A549 (cell line): ENCODE measurements at regions not wholly inside any gene's neighbourhood (a gene's known extent, or its start where the extent isn't known, plus 50 kb on each side); places are given as distances from the start of the nearest gene placed in this dataset.

Source experiments
- ATAC-seq, 2 experiments: fragments of 200-7000 bp in 1 of 2; fragments of >200 bp in 1 of 2; cut with Nextera tagmentation in 1 of 2; cut with Tn5 transposase in 1 of 2; 3 replicates each; pipeline versions ENCODE4 v1.8.0 to v1.9.1; 2018 to 2020; ENCODE audit warnings: mild to moderate bottlenecking in 1 of 2, moderate library complexity in 1 of 2
- CTCF ChIA-PET: fragments of 300-600 bp; sonication (Branson Sonifier 250); formaldehyde crosslinking; extraction: SDS; loops from one replicate; lab custom pipeline; 2021; ENCODE audit warnings: antibody characterized with exemption, inconsistent platforms; lab: Yijun Ruan, JAX
- POLR2A ChIA-PET: fragments of 350-600 bp; formaldehyde crosslinking; extraction: SDS; loops from one replicate; lab custom pipeline; 2021; ENCODE audit warnings: antibody characterized with exemption, inconsistent platforms; lab: Yijun Ruan, JAX
- DNase-seq, 2 experiments: peaks; one replicate each; pipeline versions ENCODE4 v3.0.0 to v3.0.0-alpha.2; 2011 to 2016; ENCODE audit warnings: low read depth in 1 of 2, low spot score in 1 of 2
- FAIRE-seq: peaks from 2 replicates; lab custom pipeline; 2011; peaks lifted over from hg19 to GRCh38; lab: Jason Lieb, UNC
- H3K27ac ChIP-seq, 2 experiments: fragments of >200 bp; sonication (Bioruptor Twin); formaldehyde crosslinking; 3 replicates each; pipeline ENCODE4 v1.5.1; 2016 to 2017
- H3K4me1 ChIP-seq: fragments of >200 bp; sonication (Bioruptor Twin); formaldehyde crosslinking; 3 replicates; pipeline ENCODE4 v1.6.1; 2016
- H3K4me2 ChIP-seq: fragments of >200 bp; sonication (Bioruptor Twin); formaldehyde crosslinking; 3 replicates; pipeline ENCODE4 v1.6.1; 2016
- H3K4me3 ChIP-seq: fragments of >200 bp; sonication (Bioruptor Twin); formaldehyde crosslinking; 3 replicates; pipeline ENCODE4 v1.5.1; 2016
- H3K9me3 ChIP-seq: fragments of >200 bp; sonication (Bioruptor Twin); formaldehyde crosslinking; 3 replicates; pipeline ENCODE4 v1.6.1; 2016
- ATOH8 ChIP-seq: fragments of 250-450 bp; sonication (Bioruptor Pico); IDR thresholded peaks from 2 replicates; pipeline ENCODE4 v1.5.0; 2020; ENCODE audit warnings: low read depth, mild to moderate bottlenecking, moderate library complexity
- BHLHE40 ChIP-seq: IDR thresholded peaks from 2 replicates; pipeline ENCODE4 v1.6.1; 2012; ENCODE audit warnings: low read depth, low read length, inconsistent platforms
- CHD4 ChIP-seq: fragments of 200-600 bp; sonication (generic); IDR thresholded peaks from 2 replicates; pipeline ENCODE4 v1.6.1; 2016; ENCODE audit warnings: antibody characterized with exemption, mild to moderate bottlenecking, borderline replicate concordance
- EHF ChIP-seq: fragments of 250-450 bp; sonication (Bioruptor Pico); IDR thresholded peaks from 2 replicates; pipeline ENCODE4 v1.5.0; 2020; ENCODE audit warnings: mild to moderate bottlenecking
- EHMT2 ChIP-seq: fragments of 200-600 bp; sonication (generic); IDR thresholded peaks from 2 replicates; pipeline ENCODE4 v1.6.1; 2016; ENCODE audit warnings: antibody characterized with exemption, low read depth, mild to moderate bottlenecking, moderate library complexity
- ELK1 ChIP-seq: fragments of 150-350 bp; IDR thresholded peaks from 2 replicates; pipeline ENCODE4 v1.6.1; 2014; ENCODE audit warnings: low read depth, mild to moderate bottlenecking, low read length
- FOSL2 ChIP-seq, 2 experiments: fragments of 450-650 bp in 1 of 2; fragments of >200 bp in 1 of 2; sonication (Bioruptor Twin) in 1 of 2; formaldehyde crosslinking; IDR thresholded peaks; 2 replicates each; pipeline versions ENCODE4 v1.5.0 to v1.6.1; 2016 to 2020; ENCODE audit warnings: mild to moderate bottlenecking in 1 of 2, moderate library complexity in 1 of 2
- HDAC2 ChIP-seq: fragments of 200-600 bp; sonication (generic); IDR thresholded peaks from 2 replicates; pipeline ENCODE4 v1.6.1; 2016
- HOXB5 ChIP-seq: fragments of 250-450 bp; sonication (Bioruptor Pico); IDR thresholded peaks from 2 replicates; pipeline ENCODE4 v1.5.0; 2020; ENCODE audit warnings: mild to moderate bottlenecking, moderate library complexity
- JUN ChIP-seq, 2 experiments: fragments of >200 bp; sonication (Bioruptor Twin); formaldehyde crosslinking; IDR thresholded peaks; 2 replicates in 1 of 2; 3 replicates in 1 of 2; pipeline ENCODE4 v1.6.1; 2016 to 2017
- JUNB ChIP-seq: fragments of >200 bp; sonication (Bioruptor Twin); formaldehyde crosslinking; IDR thresholded peaks from 2 replicates; pipeline ENCODE4 v1.6.1; 2016
- KDM5A ChIP-seq: fragments of 200-600 bp; sonication (generic); IDR thresholded peaks from 2 replicates; pipeline ENCODE4 v1.6.1; 2016; ENCODE audit warnings: antibody characterized with exemption, mild to moderate bottlenecking
- MAFK ChIP-seq: fragments of 450-650 bp; IDR thresholded peaks from 2 replicates; pipeline ENCODE4 v1.6.1; 2014; ENCODE audit not compliant: partially characterized antibody
- MAZ ChIP-seq: fragments of 150-350 bp; IDR thresholded peaks from 2 replicates; pipeline ENCODE4 v1.6.1; 2014; ENCODE audit warnings: antibody characterized with exemption, low read depth, low read length, borderline replicate concordance
- NR3C1 ChIP-seq: fragments of >200 bp; sonication (Bioruptor Twin); formaldehyde crosslinking; IDR thresholded peaks from 3 replicates; pipeline ENCODE4 v1.6.1; 2017
- PHF8 ChIP-seq: fragments of 200-600 bp; sonication (generic); IDR thresholded peaks from 2 replicates; pipeline ENCODE4 v1.6.1; 2016; ENCODE audit warnings: low read depth, mild to moderate bottlenecking, antibody characterized with exemption, moderate library complexity, borderline replicate concordance
- POLR2AphosphoS2 ChIP-seq: conservative IDR thresholded peaks from 2 replicates; pipeline ENCODE4 v1.6.1; 2012; ENCODE audit warnings: low read length, improper control_type of control experiment, inconsistent platforms
- RAD21 ChIP-seq, 2 experiments: fragments of >200 bp in 1 of 2; sonication (Bioruptor Twin) in 1 of 2; formaldehyde crosslinking in 1 of 2; IDR thresholded peaks in 1 of 2; conservative IDR thresholded peaks in 1 of 2; 2 replicates in 1 of 2; 3 replicates in 1 of 2; pipeline ENCODE4 v1.6.1; 2012 to 2018; ENCODE audit warnings: inconsistent platforms in 1 of 2
- RARB ChIP-seq: fragments of 250-450 bp; sonication (Bioruptor Pico); IDR thresholded peaks from 2 replicates; pipeline ENCODE4 v1.8.0; 2021; ENCODE audit warnings: mild to moderate bottlenecking, moderate library complexity
- RCOR1 ChIP-seq: fragments of 150-350 bp; IDR thresholded peaks from 2 replicates; pipeline ENCODE4 v1.6.1; 2014; ENCODE audit warnings: antibody characterized with exemption, low read length, low read depth
- RNF2 ChIP-seq: fragments of 200-600 bp; sonication (generic); IDR thresholded peaks from 2 replicates; pipeline ENCODE4 v1.6.1; 2016; ENCODE audit warnings: low read depth, mild to moderate bottlenecking, antibody characterized with exemption, moderate library complexity, borderline replicate concordance
- SREBF2 ChIP-seq: fragments of 450-650 bp; IDR thresholded peaks from 2 replicates; pipeline ENCODE4 v1.6.1; 2014; ENCODE audit warnings: mild to moderate bottlenecking, moderate library complexity
- TP53 ChIP-seq: fragments of 250-450 bp; sonication (Bioruptor Pico); IDR thresholded peaks from 2 replicates; pipeline ENCODE4 v1.5.0; 2021; ENCODE audit warnings: mild to moderate bottlenecking, moderate library complexity
- ZC3H11A ChIP-seq: fragments of 450-650 bp; IDR thresholded peaks from 2 replicates; pipeline ENCODE4 v1.6.1; 2014; ENCODE audit warnings: antibody characterized with exemption, mild to moderate bottlenecking
- WGBS: methylation state at CpG from one replicate; pipeline ENCODE4 v1.1.6; 2017; ENCODE audit errors: missing lambda C conversion rate; 5-methylcytosine and 5-hydroxymethylcytosine counted together
- TF ChIP-seq, protein P1 (sequence below): IDR thresholded peaks from 2 replicates; pipeline ENCODE4 v1.6.1; 2012
- TF ChIP-seq, protein P2 (sequence below): fragments of 200-600 bp; sonication (generic); IDR thresholded peaks from 2 replicates; pipeline ENCODE4 v1.6.1; 2016; ENCODE audit warnings: antibody characterized with exemption, mild to moderate bottlenecking, moderate library complexity

DNA sequence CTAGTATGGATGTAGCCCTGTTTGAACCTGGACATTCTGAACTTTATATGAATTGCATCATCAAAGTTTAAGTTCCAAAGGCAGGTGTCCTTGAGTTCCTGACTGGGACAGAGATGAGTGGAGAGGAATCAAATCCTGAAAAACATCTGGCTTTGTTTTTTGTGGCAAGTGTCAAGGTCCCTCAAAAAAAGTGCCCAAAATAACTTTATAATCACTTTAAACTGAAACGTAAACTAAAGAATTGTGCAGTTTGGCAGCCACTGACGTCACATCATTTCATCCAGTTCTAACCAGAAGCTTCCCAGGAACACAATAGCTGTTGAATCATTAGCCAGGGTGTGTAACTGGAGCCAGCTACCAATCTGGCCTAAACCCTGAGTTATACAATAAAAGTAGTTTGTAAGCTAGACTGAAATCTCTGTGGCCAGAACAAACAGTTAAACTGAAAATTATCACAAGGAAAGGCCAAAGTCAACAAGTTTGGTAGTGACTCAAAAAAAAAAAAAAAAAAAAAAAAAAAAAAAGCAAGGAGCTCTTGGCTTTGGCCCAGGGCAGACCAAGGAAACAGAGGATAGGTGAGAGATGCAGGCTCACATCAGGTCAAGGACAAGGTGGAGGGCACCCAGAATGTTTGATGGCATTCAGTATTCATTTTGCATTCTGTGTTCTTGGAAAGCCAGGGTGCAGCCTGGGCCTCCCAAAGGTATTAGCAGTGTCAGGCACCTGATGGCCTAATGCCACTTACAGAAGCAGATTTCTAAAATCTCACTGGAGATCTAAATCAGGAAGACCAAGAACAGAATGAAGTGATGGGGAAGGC, 74.3 kb downstream of the TNFSF18 start (continued):
- TF ChIP-seq ATOH8 (CRISPR knock-in tag), result no peak
- TF ChIP-seq, protein P1, sequence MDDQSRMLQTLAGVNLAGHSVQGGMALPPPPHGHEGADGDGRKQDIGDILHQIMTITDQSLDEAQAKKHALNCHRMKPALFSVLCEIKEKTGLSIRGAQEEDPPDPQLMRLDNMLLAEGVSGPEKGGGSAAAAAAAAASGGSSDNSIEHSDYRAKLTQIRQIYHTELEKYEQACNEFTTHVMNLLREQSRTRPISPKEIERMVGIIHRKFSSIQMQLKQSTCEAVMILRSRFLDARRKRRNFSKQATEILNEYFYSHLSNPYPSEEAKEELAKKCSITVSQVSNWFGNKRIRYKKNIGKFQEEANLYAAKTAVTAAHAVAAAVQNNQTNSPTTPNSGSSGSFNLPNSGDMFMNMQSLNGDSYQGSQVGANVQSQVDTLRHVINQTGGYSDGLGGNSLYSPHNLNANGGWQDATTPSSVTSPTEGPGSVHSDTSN, result no peak
- TF ChIP-seq BHLHE40, result no peak
- TF ChIP-seq HDAC2, result no peak
- TF ChIP-seq RNF2, result no peak
- TF ChIP-seq PHF8, result no peak
- TF ChIP-seq EHMT2, result no peak
- TF ChIP-seq, protein P2, sequence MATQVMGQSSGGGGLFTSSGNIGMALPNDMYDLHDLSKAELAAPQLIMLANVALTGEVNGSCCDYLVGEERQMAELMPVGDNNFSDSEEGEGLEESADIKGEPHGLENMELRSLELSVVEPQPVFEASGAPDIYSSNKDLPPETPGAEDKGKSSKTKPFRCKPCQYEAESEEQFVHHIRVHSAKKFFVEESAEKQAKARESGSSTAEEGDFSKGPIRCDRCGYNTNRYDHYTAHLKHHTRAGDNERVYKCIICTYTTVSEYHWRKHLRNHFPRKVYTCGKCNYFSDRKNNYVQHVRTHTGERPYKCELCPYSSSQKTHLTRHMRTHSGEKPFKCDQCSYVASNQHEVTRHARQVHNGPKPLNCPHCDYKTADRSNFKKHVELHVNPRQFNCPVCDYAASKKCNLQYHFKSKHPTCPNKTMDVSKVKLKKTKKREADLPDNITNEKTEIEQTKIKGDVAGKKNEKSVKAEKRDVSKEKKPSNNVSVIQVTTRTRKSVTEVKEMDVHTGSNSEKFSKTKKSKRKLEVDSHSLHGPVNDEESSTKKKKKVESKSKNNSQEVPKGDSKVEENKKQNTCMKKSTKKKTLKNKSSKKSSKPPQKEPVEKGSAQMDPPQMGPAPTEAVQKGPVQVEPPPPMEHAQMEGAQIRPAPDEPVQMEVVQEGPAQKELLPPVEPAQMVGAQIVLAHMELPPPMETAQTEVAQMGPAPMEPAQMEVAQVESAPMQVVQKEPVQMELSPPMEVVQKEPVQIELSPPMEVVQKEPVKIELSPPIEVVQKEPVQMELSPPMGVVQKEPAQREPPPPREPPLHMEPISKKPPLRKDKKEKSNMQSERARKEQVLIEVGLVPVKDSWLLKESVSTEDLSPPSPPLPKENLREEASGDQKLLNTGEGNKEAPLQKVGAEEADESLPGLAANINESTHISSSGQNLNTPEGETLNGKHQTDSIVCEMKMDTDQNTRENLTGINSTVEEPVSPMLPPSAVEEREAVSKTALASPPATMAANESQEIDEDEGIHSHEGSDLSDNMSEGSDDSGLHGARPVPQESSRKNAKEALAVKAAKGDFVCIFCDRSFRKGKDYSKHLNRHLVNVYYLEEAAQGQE, result no peak
- TF ChIP-seq ELK1, result no peak
- TF ChIP-seq CHD4, result no peak
- TF ChIP-seq KDM5A, result no peak

DNA sequence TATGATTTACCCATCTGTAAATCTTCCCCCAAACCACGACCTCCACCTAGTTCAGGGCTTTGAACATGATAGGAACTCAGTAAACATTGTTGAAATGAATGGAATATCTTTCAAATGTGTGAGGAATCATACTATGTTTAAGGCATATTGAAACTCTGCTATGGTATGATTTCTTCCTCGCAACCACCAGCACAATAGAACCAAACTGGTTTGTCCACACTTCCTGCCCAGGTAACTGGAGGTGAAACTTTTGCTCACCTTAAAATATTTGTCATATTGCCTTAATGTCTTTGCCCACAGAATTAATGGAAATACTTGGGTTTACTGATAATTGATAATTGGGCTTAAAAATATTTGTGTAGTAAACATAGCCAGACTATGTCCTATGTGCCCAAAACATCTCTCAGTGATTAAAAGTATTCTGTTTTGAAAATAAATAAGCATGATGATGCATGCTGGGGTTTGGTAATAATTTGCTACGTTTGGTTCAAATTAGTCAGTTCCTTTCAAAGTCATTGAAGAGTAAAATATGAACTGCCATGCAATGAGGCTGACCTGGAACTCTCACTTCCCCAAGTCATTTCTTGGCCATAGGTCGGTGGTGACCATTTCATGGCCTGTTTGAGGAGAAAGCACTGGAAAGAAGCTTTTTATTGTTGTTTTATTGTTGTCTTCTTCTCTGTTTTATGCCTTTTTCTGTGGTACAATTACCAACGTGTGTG, 73.3 kb downstream of the TNFSF18 start:
- Histone ChIP-seq H3K9me3 (no peaks in the 10 kb centered on the region), H3K4me1 (peaks cover 42% of the 10 kb centered on the region), H3K4me2 (peak overlapping the region; percentile 69), H3K27ac (peak overlapping the region; percentile 76 to 86), H3K4me3 (no peak overlapping the region)
- peak; percentile 12 to 16; a peak in 2 of 6 replicates for ATAC-seq
- ChIA-PET POLR2A (no interaction called here), CTCF (no interaction called here)
- 56% methylated on average over 5 of the region's 5 CpGs for WGBS
- TF ChIP-seq SREBF2 (no peak), RCOR1 (no peak)
- peak; percentile 7 for FAIRE-seq
- DNase-seq, result no peak

DNA sequence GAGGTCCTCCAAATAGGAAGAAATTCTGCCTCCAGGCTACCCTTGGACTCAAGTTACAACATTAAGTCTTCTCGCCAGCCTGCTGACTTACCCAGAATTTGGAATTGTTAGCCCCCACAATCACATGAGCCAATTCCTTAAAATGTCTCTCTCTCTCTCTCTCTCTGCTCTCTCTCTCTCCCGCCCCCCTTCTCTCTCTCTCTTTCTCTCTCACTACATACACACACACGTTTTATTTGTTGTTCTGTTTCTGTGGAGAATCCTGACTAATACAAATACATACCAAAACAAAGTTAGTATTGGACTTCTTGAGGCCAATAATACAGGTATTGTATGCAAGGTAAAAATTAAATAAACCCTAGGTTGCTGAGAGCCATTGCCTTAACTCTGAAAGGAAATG, 72.1 kb downstream of the TNFSF18 start:
- CTCF ChIA-PET, result no interaction called here
- POLR2A ChIA-PET, result no interaction called here
- FAIRE-seq (no peak), ATAC-seq (no peak), DNase-seq (no peak)
- H3K9me3 ChIP-seq, result no peaks in the 10 kb centered on the region
- H3K4me2 ChIP-seq, result no peak overlapping the region
- TF ChIP-seq ZC3H11A (no peak), EHF (CRISPR knock-in tag) (no peak), RAD21 (conservative IDR thresholded peaks at IDR 0.05 in 1 of 2, IDR thresholded peaks at IDR 0.05 in 1 of 2) (no peak), MAFK (no peak), NR3C1 (no peak), CHD4 (no peak), RARB (CRISPR knock-in tag) (no peak), MAZ (no peak), HDAC2 (no peak), HOXB5 (no peak), POLR2AphosphoS2 (no peak), JUN (IDR thresholded peaks at IDR 0.05) (no peak), FOSL2 (IDR thresholded peaks at IDR 0.05) (no peak), FOSL2 (CRISPR knock-in tag; IDR thresholded peaks at IDR 0.05) (no peak), RCOR1 (no peak), JUNB (no peak), TP53 (CRISPR knock-in tag) (no peak)
- H3K4me3 ChIP-seq, result no peak overlapping the region
- H3K4me1 ChIP-seq, result peaks cover 42% of the 10 kb centered on the region
- 73% methylated on average over 3 of the region's 3 CpGs for WGBS
- peak overlapping the region; percentile 76 to 86; a peak in 5 of 6 replicates for H3K27ac ChIP-seq
